ENCODE measurements at regions not wholly inside any gene's neighbourhood (a gene's known extent, or its start where the extent isn't known, plus 50 kb on each side); places are given as distances from the start of the nearest gene placed in this dataset.

- no peaks in the 10 kb centered on the region for H3K9me3 ChIP-seq
- no peaks in the 10 kb centered on the region for H3K36me3 ChIP-seq
- H3K4me1 ChIP-seq, result no peaks in the 10 kb centered on the region
- H3K27ac ChIP-seq, result no peak overlapping the region
- TF ChIP-seq CTCF (IDR thresholded peaks at IDR 0.05), result no peak
- no peak for TF ChIP-seq POLR2A (IDR thresholded peaks at IDR 0.05)
- intact Hi-C loops (cut with DNase I), result no loop called here
- no peaks in the 10 kb centered on the region for H3K27me3 ChIP-seq
- H3K4me3 ChIP-seq, result no peak overlapping the region
- ATAC-seq, result no peak
- DNase-seq, result no peak
- no CpG with 5 or more reads among the region's 1 CpG for WGBS (ENCODE audit: insufficient coverage, low coverage, low lambda C conversion rate, missing lambda C conversion rate)
Measured at GRCh38 chrY:16947221-16947620, 932.8 kb downstream of the CDY2B start.
